Lung (tissue), 11 donors: ENCODE measurements at regions not wholly inside any gene's neighbourhood (a gene's known extent, or its start where the extent isn't known, plus 50 kb on each side); places are given as distances from the start of the nearest gene placed in this dataset.

ENCODE experiments used
- ATAC-seq: fragments of 200-7000 bp; cut with Tn5 transposase; one replicate; pipeline ENCODE4 v1.9.1; 2020; ENCODE audit warnings: moderate number of reproducible peaks; ENCODE audit not compliant: insufficient read depth, low FRiP score
- DNase-seq, 3 donors: peaks; one replicate each; pipeline ENCODE4 v3.0.0-alpha.2; 2013 to 2017
- H3K27ac ChIP-seq, 2 donors: one replicate each; pipeline ENCODE4 v1.5.1; 2013; ENCODE audit warnings: mild to moderate bottlenecking in 2 of 2, moderate library complexity in 2 of 2, control low read depth in 1 of 2, inconsistent platforms in 1 of 2, low read depth in 1 of 2, low read length in 1 of 2
- H3K27me3 ChIP-seq, 3 donors: one replicate each; pipeline ENCODE4 v1.5.1; 2013; ENCODE audit warnings: low read length in 2 of 3; ENCODE audit not compliant: control insufficient read depth in 3 of 3, insufficient read depth in 3 of 3
- H3K36me3 ChIP-seq, 4 donors: one replicate each; pipeline ENCODE4 v1.5.1; 2013; ENCODE audit warnings: low read length in 4 of 4, mild to moderate bottlenecking in 1 of 4, moderate library complexity in 1 of 4; ENCODE audit not compliant: control insufficient read depth in 4 of 4, insufficient read depth in 4 of 4
- H3K4me1 ChIP-seq, 5 donors: one replicate each; pipeline ENCODE4 v1.5.1; 2013; ENCODE audit warnings: low read length in 5 of 5, mild to moderate bottlenecking in 2 of 5, moderate library complexity in 1 of 5; ENCODE audit not compliant: control insufficient read depth in 5 of 5, insufficient read depth in 5 of 5
- H3K4me3 ChIP-seq: one replicate; pipeline ENCODE4 v1.5.1; 2013; ENCODE audit warnings: mild to moderate bottlenecking, control low read depth, moderate library complexity
- H3K9ac ChIP-seq, 2 donors: one replicate each; pipeline ENCODE4 v1.5.1; 2013; ENCODE audit warnings: low read length in 2 of 2, control low read depth in 1 of 2; ENCODE audit not compliant: insufficient read depth in 1 of 2
- H3K9me3 ChIP-seq, 4 donors: one replicate each; pipeline ENCODE4 v1.5.1; 2013; ENCODE audit warnings: low read length in 3 of 4, mild to moderate bottlenecking in 1 of 4, moderate library complexity in 1 of 4; ENCODE audit not compliant: control insufficient read depth in 4 of 4, insufficient read depth in 3 of 4
- CTCF ChIP-seq: IDR thresholded peaks from 2 replicates; pipeline ENCODE4 v1.5.1; 2012; ENCODE audit warnings: mild to moderate bottlenecking; ENCODE audit errors: control extremely low read depth, extremely low read depth
- WGBS, 2 donors: extraction: QIAGEN DNeasy Blood & Tissue Kit; methylation state at CpG; one replicate each; pipeline ENCODE4 v1.1.7; 2013; 5-methylcytosine and 5-hydroxymethylcytosine counted together
- donor health status: control.
- donor health status: control.
- donor health status: Bipolar disorder and iron deficiency.
- donor health status: healthy.
- donor health status: DM: yes; HTN: yes; CAD: no.

GRCh38 chr13:89749888-89750287, 1597.6 kb upstream of the MIR17HG start:
- H3K36me3 ChIP-seq, result no peaks in the 10 kb centered on the region
- no peak for ATAC-seq
- H3K27ac ChIP-seq, result no peak overlapping the region
- no peak overlapping the region for H3K4me3 ChIP-seq
- TF ChIP-seq CTCF, result no peak
- no peak overlapping the region for H3K9ac ChIP-seq
- DNase-seq, result no peak
- no peaks in the 10 kb centered on the region for H3K27me3 ChIP-seq
- peaks cover 0 to 9% (median 0%) of the 10 kb centered on the region in 5 donors for H3K4me1 ChIP-seq
- H3K9me3 ChIP-seq, result no peaks in the 10 kb centered on the region

GRCh38 chr13:89750371-89750770, 1597.1 kb upstream of the MIR17HG start:
- TF ChIP-seq CTCF, result no peak
- Histone ChIP-seq H3K36me3 (no peaks in the 10 kb centered on the region), H3K4me1 (peaks cover 0 to 9% (median 0%) of the 10 kb centered on the region in 5 donors), H3K27ac (no peak overlapping the region), H3K4me3 (no peak overlapping the region), H3K27me3 (no peaks in the 10 kb centered on the region), H3K9ac (no peak overlapping the region), H3K9me3 (no peaks in the 10 kb centered on the region)
- DNase-seq, result no peak
- WGBS, 2 donors, result 84 to 85% methylated on average over 3 of the region's 3 CpGs
- no peak for ATAC-seq

GRCh38 chr13:89751432-89751930, 1596.0 kb upstream of the MIR17HG start:
- H3K27me3 ChIP-seq, result no peaks in the 10 kb centered on the region
- H3K4me1 ChIP-seq, result peaks cover 0 to 9% (median 0%) of the 10 kb centered on the region in 5 donors
- DNase-seq, result no peak
- no peak for ATAC-seq
- H3K27ac ChIP-seq, result no peak overlapping the region
- H3K36me3 ChIP-seq, result no peaks in the 10 kb centered on the region
- H3K4me3 ChIP-seq, result no peak overlapping the region
- H3K9ac ChIP-seq, result no peak overlapping the region
- TF ChIP-seq CTCF, result no peak
- WGBS, 2 donors, result 89 to 90% methylated on average over 4 of the region's 4 CpGs
- H3K9me3 ChIP-seq, result peaks cover 0 to 6% (median 1%) of the 10 kb centered on the region in 4 donors

- Histone ChIP-seq H3K4me3 (no peak overlapping the region), H3K9me3 (peaks cover 0 to 6% (median 1%) of the 10 kb centered on the region in 4 donors), H3K9ac (no peak overlapping the region), H3K27me3 (no peaks in the 10 kb centered on the region), H3K4me1 (peaks cover 0 to 6% (median 0%) of the 10 kb centered on the region in 5 donors), H3K27ac (no peak overlapping the region), H3K36me3 (no peaks in the 10 kb centered on the region)
- 68 to 82% methylated on average over 1 of the region's 1 CpG for WGBS, 2 donors
- TF ChIP-seq CTCF, result no peak
- DNase-seq (no peak), ATAC-seq (no peak)
Measured at GRCh38 chr13:89752394-89752793, 1595.1 kb upstream of the MIR17HG start.
